ENCODE measurements at regions not wholly inside any gene's neighbourhood (a gene's known extent, or its start where the extent isn't known, plus 50 kb on each side); places are given as distances from the start of the nearest gene placed in this dataset.
A peak's percentile ranks its signal among the peaks of the same experiment; 100 is the strongest.
"Not testable (repeated sequence)": the region's sequence is repeated elsewhere in the genome, so short reads cannot be mapped to it uniquely, and the experiment has no call there.

- peak; percentile 32 for DNase-seq (ENCODE audit: low spot score)
These were observed 97.0 kb upstream of the MAN1A1 start for GRCh38 chr6:119446609-119447008.

GRCh38 chr6:119446115-119446554 is 96.6 kb upstream of the MAN1A1 start:
- DNase-seq (ENCODE audit: low spot score) = peak; percentile 58

GRCh38 chr6:119445666-119446065 is 96.1 kb upstream of the MAN1A1 start:
- DNase-seq (ENCODE audit: low spot score) = no peak

- no peak for DNase-seq (ENCODE audit: low spot score)
These were observed 95.3 kb upstream of the MAN1A1 start for GRCh38 chr6:119444642-119445557.

GRCh38 chr6:119443993-119444641 is 94.6 kb upstream of the MAN1A1 start:
- no peak for DNase-seq (ENCODE audit: low spot score)

- DNase-seq (ENCODE audit: low spot score) = no peak
These were observed 93.2 kb upstream of the MAN1A1 start for GRCh38 chr6:119442776-119443184.

GRCh38 chr6:119440953-119441352 is 91.4 kb upstream of the MAN1A1 start:
- no peak for DNase-seq (ENCODE audit: low spot score)

GRCh38 chr6:119436583-119436982 is 87.0 kb upstream of the MAN1A1 start:
- no peak for DNase-seq (ENCODE audit: low spot score)

- no peak for DNase-seq (ENCODE audit: low spot score)
These were observed 82.2 kb upstream of the MAN1A1 start for GRCh38 chr6:119431799-119432198.

- no peak for DNase-seq (ENCODE audit: low spot score)
These were observed 81.2 kb upstream of the MAN1A1 start for GRCh38 chr6:119430805-119431204.

GRCh38 chr6:119428633-119429032 is 79.1 kb upstream of the MAN1A1 start:
- no peak for DNase-seq (ENCODE audit: low spot score)

GRCh38 chr6:119426619-119427018 is 77.1 kb upstream of the MAN1A1 start:
- DNase-seq (ENCODE audit: low spot score) = no peak

- no peak for DNase-seq (ENCODE audit: low spot score)
These were observed 74.4 kb upstream of the MAN1A1 start for GRCh38 chr6:119423996-119424395.

GRCh38 chr6:119418084-119418483 is 68.5 kb upstream of the MAN1A1 start:
- not testable (repeated sequence) for DNase-seq (ENCODE audit: low spot score)

GRCh38 chr6:119407156-119407555 is 57.6 kb upstream of the MAN1A1 start:
- no peak for DNase-seq (ENCODE audit: low spot score)

GRCh38 chr6:119405114-119405513 is 55.6 kb upstream of the MAN1A1 start:
- DNase-seq (ENCODE audit: low spot score) = not testable (repeated sequence)
